Forelimb muscle (tissue), 1 donor: ENCODE measurements at regions not wholly inside any gene's neighbourhood (a gene's known extent, or its start where the extent isn't known, plus 50 kb on each side); places are given as distances from the start of the nearest gene placed in this dataset.

Experiments used
- DNase-seq: peaks from one replicate; pipeline ENCODE4 v3.0.0-alpha.2; 2013; ENCODE audit warnings: low read depth

DNA sequence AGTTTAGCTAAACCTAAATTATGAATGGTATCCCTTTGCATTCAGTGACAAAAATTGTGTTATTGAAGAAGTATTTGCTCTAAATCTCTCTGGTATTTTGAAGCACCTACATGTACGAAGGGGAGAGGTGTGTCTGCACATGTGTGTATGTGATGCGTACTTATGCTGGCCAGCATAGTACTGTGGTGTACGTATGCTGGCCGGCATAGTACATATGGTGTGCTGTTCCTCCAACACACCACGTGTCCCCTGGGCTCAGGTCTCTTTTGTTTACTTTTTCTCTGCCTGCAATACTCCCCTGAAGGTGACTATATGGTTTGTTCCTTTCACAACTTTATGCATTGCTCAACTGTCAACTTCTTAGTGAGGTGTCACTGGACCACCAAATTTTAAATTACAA is 360.3 kb downstream of the CRPPA start:
- DNase-seq, result no peak

- no peak for DNase-seq
Measured at GRCh38 chr7:16060502-16060901, 360.8 kb downstream of the CRPPA start.

DNA sequence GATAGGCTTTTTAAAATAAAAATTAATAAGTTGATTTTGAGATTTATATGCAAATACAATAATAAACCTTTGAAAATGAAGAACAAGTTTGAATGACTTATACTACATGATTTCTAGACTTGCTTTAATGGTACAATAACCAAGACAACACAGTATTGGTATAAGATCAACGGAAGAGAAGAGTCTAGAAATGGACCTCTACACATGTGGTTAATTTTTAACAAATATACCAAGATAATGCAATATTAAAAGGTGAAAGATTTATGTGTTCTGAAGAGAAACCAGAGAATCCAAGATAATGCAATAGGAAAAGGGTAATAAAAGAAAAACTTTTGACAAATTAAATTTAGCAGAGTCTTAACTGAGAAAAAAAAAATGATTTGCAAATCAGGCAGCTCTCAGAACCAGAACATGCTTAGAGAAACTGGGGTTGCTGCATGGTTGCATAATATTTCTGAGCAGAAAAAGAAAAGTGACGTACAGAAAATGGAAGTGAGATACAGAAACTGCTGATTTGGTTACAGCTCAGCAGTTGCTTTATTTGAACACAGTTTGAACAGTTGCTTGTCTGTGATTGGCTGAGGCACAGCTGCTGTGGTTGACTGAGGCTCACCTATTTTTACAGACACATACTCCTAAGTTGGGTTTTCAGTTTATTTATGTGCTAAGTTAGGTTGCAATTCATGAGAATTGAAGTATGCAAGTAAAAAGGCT is 365.9 kb downstream of the CRPPA start:
- DNase-seq, result no peak

- no peak for DNase-seq
Measured at GRCh38 chr7:16051561-16052255, 365.2 kb upstream of the MEOX2 start.

DNA sequence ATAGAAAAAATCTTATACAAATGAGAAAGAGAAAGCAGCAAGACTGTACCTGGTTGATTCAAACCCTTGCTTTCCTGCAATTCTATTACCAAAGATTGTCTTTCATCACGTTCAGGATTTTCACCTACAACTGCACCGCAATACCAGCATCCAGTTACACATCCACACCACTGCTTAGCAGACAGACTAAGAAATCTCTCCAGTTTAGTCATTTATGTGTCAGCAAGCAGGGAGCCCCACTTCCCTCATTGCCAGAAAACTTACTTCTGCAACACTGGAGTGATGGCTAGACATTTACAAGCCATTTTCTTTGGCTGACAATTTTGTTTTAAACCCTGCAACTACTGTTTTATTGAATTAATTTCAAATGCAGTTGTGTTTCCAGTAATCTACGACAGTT is 359.6 kb upstream of the MEOX2 start:
- no peak for DNase-seq

GRCh38 chr7:16045296-16045695 is 358.8 kb upstream of the MEOX2 start:
- DNase-seq, result no peak

DNA sequence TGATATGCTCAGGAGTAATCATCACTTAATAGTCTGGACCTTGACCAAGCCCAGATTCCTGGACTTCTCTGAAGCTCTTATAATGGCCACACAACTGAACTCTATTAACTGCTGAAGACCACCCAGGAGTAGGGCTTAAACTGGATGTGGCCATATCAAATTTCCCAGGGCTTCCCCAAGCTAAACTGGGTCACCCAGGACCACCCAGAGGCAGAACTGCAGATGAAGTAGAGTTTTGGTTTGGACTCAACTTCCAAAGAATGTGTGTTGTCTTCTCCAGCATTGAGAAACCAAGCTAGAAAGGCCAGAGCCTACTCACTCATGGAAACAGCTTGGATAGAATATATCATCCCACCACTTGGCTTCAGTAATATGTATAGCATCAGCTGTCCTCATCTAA is 358.2 kb upstream of the MEOX2 start:
- no peak for DNase-seq

DNA sequence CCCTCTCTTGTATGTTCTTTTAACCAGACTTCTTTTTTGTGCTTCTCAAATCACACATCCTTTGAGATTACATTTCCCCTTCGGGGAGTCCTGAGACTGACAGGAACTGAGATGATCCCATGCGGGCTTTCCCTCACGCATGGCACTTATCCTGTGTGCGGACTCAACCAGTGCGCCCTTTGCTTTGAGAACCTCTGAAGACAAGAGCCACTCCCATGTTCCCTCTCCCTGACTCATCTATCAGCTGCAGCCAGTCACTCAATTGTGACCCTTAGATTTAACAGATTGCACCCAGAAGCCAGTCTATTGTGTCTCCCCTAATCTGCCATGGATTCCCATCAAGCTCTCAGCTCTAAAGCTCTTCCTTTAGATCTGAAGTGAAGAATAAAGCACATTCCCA is 353.9 kb upstream of the MEOX2 start:
- DNase-seq, result no peak

GRCh38 chr7:16038906-16039305 is 352.4 kb upstream of the MEOX2 start:
- no peak for DNase-seq

- DNase-seq, result no peak
Measured at GRCh38 chr7:16035392-16035791, 348.9 kb upstream of the MEOX2 start.

GRCh38 chr7:16034866-16035265 is 348.4 kb upstream of the MEOX2 start:
- DNase-seq, result no peak

DNA sequence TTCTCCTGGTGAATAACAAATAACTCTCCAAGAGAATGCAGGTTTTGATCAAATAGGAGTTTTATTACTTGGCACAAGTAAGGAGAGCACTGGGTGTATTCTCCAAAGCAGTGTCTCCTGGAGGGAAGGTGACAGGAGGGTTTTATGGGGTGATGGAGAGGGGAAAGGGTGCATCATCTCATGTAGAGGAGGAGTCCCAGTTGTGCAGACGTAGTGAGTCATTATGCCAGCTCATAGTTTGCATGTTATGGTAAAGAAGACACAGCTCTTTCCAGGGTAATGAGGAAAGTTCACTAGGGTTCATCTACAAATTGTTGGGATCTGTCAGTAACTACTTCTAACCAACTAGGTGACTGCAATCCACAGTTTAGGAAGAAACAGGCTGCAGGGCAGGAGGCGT is 347.9 kb upstream of the MEOX2 start:
- no peak for DNase-seq

DNA sequence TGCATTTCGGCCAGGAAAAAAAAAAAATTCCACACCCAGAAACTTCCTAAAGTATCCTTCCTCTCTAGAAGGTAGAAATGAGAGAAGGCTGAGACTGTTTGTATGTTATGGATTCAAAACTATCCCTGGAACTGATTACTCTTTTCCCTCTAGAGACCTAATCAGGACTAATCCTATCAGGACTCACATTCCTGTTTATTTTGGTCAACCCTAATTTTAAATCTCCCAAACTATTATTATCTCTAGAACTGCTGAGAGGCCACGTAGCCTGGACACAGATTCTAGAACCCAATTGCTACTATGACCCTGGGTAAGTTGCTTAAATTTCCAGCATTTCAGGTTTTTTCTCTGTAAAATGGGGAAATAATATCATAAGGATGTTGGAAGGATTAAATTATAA is 346.8 kb upstream of the MEOX2 start:
- no peak for DNase-seq

DNA sequence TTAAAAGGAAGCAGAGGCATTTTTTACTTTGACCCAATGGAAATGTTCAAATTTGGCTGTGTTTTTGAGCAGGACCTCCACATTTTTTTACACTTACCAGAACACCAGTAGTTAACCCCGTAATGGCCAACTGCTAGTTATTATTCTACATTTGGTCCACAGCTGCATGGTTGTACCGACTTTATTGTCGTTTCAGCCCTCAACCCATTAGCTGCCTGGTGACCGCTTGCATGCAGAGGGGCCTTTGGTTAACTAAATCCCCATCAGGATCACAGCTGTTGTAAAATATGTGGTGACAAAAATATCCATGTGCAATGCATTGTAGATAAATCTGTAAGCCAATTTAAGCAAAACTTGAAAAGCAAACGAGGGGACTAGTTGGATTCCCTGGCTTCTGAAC is 342.2 kb upstream of the MEOX2 start:
- DNase-seq, result no peak

DNA sequence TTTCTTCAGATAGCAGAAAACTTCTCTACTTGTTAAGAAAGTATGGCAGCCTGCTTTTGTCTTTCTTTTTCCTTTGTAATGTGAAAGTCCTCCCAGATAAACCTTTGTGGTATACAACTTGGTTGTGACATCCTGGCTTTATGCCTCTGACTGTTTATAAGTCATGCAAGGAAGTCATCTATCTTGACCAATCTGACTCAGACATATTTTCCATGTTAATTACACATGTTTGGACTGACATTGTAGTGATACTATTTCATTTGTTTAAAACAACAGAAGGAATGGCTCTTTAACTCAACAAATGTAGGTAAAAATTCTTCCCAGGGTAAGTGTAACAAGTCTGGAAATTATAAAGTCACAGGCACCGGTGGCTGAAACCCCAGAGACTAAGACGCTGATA is 341.6 kb upstream of the MEOX2 start:
- no peak for DNase-seq

DNA sequence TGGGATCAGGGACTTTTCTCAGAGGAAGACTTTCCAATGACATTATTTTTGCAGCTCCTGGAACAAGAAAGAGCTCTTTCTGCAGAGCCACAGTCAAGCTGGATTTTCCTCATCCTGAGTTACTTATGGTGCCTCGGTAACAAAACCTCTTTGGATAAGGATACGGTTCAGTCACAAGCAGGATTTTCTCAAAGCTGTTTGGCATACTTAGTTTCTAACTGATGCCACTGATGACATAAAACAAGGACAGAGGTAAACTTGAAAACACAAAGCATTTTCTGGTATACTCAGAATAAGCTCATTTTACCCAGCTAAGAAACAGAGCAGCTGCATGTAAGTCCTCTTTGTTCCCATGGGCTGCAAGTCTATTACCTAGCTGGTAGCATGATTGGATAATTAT is 340.9 kb upstream of the MEOX2 start:
- no peak for DNase-seq

GRCh38 chr7:16026253-16027020 is 340.0 kb upstream of the MEOX2 start:
- DNase-seq, result no peak

DNA sequence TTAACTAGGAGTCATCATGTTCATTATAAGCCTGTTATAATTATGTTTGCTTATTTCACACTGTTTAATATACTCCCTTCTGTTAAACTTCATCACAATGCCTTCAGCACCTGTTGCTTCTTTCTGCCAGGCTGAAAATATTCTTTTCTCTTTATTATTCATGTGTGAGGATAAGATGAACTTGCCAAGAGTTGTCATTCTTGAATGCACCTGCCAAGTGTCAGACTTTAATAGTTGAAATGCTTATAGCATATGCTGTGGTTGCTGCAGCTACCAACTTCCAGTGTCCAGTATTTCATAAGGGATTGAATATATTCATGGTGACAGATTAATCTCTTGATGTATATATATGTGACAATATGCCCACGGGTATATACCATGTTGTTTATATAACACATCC is 339.2 kb upstream of the MEOX2 start:
- DNase-seq, result no peak

DNA sequence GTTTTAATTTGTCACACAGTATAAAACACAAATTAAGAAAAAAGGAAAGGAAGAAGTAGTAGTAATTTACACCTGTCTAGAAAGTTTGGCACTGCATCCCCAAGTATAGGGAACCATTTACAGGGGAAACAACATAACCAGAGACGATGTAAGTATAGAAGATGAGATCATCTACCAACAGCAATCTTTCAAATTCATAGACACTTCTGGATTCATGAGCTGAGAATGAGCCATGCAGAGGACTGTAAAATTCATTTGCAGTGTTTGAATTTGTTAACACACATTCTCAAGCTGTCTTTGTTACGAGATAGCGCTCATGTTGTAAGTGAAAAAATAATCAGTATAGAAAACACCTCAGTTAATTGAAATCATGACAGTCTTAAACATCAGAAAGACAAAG is 337.0 kb upstream of the MEOX2 start:
- no peak for DNase-seq

- DNase-seq, result no peak
Measured at GRCh38 chr7:16023046-16023445, 336.6 kb upstream of the MEOX2 start.

- no peak for DNase-seq
Measured at GRCh38 chr7:16021851-16022250, 335.4 kb upstream of the MEOX2 start.

- DNase-seq, result no peak
Measured at GRCh38 chr7:16015981-16016380, 329.5 kb upstream of the MEOX2 start.

- DNase-seq, result no peak
Measured at GRCh38 chr7:16014031-16014430, 327.5 kb upstream of the MEOX2 start.
